Activated CD8-positive, alpha-beta memory T cell treated with anti-CD3 and anti-CD28 coated beads, Interleukin-2, amount 50 U/mL, for 48 hours (primary cell): ENCODE measurements at regions not wholly inside any gene's neighbourhood (a gene's known extent, or its start where the extent isn't known, plus 50 kb on each side); places are given as distances from the start of the nearest gene placed in this dataset.

Experiments used
- DNase-seq: peaks from one replicate; pipeline ENCODE4 v3.0.0-alpha.2; 2020

DNA sequence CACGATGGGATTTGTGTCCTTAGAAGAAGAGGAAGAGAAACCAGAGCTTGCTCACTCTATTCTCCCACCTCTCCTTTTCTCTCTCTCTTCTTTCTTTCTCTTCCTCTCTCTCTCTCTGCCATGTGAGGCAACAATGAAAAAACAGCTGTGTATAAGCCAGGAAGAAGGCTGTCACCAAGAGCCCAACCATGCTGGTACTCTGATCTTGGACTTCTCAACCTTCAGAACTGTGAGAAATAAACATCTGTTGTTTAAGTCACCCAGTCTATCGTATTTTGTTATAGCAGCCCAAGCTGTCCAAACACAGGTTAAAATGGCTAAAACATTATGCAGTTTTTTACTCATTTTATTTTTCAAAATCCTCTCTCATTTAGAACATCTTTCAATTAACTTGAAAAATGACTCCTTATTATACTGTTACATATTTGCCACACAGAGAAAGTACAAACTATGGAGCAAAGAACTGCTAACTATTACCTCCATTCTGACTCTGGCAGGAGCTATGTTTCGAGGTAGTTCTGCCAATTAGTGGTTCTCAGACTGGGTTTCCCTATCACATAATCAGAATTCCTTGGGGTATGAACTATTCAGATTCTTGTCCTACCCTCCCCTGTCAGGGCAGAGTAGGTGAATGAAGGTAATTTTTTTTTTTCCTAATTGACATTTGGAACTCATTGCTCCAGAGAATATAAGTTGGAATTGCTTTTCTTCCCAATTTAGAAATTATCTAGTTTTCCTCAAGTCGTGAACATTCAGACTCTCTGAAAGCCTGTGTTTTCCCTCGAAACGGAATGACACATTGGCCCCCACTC is 434.6 kb downstream of the ENC1 start:
- no peak for DNase-seq

DNA sequence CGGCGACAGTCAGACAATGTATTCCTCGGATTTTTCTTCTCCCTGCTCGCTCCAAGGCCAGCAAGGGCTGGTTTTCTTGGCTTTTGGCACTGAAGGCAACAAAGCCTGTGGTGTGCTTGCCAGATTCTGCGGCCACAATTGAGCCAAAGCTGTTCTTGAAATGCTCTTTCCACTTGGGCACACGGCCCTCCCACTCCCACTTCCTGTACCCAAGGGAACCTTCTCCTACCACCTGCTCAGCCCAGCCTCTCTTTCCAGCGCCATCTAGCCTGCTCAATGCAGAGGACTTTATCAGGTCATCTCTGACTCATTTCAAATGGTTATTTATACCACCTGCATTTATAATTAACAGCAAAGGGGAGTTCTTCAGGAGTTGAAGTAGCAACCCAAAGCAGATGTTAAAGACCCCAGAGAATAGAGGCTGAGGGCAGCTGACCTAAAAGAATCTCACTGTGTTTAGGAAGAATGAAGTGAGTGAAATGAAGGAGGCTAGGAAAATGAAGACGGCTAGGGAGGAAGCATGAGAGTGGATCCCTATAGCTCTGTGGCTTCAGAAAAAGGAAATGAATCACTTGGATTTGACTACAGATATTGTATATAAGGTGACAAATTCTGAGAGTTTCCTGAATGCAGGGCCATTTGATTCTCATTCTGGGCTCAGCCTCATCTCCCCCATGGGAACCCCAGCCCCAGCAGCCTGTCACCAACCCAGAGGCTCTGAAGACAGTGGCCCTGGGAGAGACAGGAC is 439.0 kb downstream of the ENC1 start:
- no peak for DNase-seq

DNA sequence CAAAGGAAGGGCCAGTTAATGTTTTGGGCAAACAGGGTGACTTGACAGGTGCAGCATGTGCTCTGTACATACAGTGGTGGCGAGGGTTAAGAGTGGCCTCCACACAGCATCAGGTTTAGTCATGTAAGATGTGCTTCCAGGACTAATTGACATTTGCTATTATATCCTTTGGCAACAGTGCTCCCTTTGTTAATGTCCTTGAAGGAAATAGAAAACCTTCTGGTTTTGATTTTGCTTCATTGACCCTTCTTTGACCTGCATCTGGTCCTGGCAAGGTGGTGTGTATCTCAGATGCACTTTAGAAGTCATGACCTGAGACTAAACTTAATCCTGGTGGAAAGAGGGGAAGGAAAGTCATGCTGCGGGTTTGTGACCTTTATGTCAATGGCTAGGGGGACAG is 440.0 kb downstream of the ENC1 start:
- DNase-seq = no peak

DNA sequence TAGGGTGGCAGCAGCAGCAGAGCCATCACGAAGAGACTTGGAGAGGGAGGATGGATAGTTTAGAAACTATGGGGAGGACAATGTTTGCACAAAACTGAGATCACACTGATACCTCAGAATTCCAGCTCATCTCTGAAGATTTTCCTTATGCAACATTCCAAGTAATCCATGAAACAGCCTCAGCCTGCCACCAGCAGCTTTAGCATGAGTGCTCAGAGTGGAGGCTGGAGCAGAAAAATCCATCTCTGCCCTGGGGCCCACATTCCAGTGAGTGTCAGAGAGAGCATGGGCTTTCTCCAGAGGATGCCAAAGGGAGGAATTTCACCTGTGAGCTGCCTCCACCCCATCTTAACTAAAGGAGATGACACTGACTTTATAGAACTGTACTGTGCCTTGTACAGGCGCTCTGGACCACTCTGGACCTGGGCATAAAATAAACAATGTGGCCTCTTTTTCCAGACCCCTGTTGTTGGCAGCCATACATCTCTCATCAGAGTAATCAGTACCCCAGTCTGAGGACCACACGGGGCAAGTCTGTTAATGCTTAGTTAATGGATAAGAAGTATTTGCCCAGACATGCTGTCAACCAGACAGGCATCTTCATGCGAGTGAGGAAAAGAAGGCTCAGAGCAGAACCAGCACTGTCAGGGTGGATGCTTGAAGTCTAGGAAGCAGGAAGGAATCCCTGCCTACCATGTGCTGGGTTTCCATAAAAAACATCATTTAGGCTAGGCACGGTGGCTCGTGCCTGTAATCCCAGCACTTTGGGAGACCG is 440.9 kb downstream of the ENC1 start:
- DNase-seq = no peak

DNA sequence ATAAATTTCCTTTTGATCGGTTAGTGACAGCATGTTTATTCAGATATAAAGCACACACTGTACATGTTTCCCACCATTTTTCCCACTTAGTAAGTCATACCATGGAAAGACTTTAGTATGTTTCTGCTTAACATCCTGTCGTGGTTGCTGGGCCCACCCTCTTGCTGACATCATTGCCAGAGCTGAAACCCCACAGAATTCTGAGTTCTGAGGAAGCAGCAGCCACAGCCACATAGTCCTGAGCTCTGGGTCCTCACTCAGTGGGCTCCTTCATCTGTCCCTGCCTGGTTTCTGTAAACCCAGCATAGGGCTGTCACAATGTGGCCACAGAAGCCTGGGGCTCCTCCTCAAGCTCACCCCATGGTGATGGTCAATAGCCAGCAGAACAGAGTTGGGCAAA is 441.5 kb downstream of the ENC1 start:
- DNase-seq = no peak

DNA sequence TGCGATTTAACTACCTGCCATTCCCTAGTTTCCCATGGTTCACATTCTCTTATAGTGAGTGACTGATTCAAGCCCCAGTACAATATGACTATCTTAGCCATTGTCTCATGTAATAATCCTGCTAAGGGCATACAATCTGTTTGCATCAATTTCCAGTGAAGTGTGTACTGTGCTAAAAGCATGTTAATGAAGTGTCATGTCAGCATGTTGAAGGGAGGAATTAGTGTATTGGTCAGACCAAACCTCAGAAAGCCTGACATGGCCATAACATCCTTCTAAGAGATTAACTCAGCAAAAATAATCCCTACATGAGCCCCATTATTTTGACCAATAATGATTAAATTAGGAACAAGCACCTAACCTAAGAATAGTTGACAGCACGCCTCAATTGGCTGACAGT is 442.4 kb downstream of the ENC1 start:
- no peak for DNase-seq

DNA sequence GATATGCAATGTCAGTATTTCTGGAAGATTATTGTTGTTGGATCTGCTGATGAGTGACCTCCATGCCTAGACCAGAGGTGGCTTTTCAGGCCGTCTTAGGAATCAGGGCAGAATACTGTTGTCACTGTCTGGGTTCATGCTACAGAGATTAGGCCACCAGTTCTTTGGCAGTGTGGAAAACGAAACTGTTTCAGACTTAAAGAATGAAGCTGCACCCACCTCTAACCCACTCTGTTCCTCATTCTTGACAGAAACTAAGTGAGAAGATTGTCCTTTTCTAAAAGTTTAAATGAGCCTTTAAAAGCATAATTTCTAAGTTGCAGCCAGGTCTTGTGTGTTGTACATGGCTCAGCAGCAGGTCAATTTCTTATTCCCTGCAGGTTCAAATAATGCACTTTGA is 444.3 kb downstream of the ENC1 start:
- no peak for DNase-seq

DNA sequence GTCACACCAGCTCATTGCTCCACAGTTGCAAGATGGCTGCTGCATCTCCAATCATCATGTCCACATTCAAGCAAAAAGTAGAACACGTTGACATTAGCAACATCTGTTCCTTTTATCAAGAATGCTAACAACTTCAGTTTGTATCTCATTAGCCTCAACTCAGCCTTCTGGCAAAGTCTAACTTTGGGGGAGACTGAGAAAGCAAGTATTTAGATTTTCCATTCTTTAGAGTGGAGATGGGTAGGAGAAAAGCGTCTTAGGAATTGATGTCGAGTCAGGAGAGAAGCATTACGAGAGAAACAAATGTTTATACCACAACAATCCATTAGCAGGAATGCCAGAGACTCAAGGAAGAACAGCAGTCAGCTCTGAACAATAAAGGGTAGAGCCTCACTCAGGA is 446.3 kb downstream of the ENC1 start:
- DNase-seq = no peak

DNA sequence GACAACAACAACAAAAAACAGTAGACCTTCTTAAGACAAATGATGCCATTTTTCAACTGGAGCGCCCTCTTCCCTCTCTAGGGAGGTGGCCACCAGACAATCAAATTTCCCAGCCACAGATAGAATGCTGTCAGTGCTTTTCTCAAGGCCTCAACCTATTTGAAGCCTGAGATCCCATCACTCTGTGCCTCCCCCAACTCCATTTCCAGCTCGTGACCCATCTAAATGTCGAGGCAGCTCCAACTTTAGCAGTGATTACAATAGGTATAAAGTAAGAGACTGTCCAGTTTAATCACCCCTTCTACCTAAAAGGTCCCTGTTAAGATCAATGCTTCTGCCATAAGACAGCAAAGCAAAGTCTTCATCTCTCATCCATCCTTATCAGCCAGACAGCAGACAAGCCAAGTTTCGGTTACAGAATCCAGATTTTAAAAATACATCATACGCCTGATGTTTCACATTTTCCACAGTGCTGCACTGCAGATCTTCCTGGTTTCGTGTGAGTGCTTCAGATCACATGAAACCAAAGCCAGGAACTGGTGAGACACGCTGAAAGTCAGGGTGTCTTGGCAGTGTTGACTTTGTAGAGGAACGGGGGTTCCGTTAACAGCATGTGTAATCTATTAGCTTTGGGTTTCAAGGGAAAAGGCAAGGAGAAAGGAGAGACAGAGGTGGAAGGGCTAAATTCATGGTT is 447.8 kb downstream of the ENC1 start:
- DNase-seq = no peak

DNA sequence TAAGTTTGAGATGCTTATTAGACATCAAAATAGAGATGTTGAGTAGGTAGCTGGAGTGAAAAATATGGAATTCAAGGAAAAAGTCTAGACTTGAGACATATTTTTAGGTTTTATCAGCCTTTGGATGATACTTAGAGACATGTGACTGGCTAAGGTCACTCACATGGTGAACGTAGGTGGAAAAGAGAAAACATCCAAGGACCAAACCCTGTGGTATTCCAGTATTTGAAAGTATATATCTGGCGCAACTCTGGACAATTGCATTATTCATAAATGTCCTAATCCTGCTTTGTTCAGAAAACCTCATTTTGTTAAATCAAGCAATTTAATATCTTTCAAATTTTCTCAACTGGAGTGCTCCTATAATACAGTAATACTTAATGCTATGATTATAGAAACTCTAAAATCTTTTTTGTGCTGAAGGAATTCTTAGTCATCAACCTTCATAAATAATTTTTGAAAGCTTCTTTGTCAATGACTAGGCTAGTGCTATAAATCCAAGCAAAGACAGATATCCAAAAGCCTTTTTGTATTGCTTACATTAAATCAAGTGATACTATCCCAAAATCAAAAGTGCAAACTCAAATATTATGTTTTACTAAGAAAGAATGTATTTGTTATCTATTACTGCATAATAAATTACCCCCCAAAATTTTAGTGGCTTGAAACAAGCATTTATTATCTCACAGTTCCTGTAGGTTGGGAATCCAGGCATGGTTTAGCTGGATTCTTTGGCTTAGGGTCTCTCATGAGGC is 452.0 kb downstream of the ENC1 start:
- DNase-seq = no peak

DNA sequence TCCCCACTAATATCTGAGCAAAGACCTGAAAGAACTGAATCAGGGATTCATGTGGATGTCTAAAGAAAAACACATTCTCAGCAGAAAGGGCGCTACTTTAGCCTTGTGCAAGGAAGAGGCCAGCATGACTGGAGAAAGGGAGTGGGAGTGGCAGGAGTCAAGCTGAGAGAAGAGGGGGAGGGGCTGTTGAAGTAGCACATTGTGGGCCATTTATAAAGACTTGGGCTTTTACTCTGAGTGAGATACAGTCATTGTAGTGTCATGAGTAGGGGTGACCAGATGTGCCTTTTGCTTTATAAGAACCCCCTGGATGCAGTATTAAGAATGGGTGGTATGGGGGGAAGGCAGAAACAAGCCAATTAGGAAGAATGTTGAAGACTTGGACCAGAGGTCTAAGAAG is 452.8 kb downstream of the ENC1 start:
- DNase-seq = no peak

DNA sequence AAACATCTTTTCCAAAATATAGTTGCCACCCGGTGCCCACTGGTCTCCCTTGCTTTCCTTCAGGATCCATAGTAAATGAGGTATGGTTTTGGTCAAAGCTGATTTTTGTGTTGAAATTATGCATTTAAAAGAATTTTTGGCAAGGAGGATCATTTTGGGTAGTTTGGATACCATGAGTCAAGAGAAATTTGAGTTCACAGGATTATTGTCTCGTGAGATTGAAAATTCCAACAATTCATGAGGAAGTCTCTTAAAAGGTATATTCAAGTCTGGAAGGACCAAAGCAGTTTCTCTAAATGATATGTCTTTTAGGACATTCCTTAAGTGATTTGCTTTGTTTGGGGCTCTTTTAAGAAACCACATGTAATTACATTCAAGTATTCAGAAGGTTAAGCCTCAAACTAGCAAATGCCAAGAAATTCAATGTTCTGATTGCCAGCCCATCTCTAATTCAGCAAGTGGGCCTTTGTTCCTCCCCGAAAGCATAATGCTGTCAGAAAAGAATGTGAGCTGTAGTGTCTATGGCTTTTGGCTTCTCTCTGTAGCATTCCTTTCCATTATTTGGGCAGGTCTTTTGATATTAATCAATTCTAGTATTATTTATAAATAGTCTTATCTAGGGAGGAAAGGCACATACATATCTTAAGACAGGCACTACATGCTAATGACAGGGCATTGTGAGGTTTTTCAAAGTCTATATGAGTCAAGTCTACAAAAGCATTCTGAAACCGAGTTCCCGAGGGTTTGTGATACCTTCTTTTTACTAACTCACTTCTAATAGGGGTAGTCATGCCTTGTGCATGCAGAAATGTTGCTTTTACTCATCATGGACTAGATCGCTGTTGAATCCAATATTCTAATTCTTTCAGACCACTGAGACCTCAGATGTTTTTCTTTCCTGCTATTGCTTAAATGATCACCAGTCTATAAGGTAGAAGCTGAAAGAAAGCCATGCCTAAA is 453.9 kb downstream of the ENC1 start:
- DNase-seq = no peak

DNA sequence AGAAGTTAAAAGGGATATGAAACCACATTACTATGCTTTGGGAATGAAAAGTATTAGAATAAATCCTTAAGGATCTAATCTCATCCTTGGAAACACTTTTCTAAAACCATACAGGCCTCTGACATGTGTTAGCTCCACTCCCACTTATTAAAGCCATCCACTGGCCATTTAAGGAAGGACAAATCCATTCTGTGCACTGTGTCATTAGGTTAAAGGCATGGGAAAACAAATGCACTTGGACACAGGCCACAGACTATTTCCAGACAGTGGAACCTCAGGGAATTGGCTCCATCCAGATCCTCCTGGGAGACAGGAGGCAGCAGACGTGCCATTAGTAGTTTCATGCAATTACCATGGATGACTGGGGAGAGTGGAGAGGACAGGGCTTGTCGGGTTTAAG is 454.9 kb downstream of the ENC1 start:
- no peak for DNase-seq

DNA sequence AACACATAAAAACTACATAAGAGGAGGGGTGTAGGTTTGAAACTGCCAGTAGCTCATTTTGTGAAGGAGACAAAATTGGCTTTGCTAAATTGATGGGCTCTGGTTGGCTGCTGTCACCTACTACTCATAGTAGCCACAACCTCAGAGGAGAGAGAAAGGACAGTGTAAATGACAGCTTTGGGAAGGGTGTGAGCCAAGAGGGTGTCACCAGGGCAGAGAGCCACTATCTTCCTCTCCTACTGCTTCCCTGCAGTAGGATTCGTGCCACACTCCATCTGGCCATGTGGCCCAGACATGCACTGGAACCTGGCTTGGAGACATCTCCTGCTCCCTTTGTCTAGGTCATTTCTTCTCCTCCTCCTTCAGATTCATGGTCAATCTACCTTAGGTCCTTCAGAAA is 455.9 kb downstream of the ENC1 start:
- DNase-seq = no peak

DNA sequence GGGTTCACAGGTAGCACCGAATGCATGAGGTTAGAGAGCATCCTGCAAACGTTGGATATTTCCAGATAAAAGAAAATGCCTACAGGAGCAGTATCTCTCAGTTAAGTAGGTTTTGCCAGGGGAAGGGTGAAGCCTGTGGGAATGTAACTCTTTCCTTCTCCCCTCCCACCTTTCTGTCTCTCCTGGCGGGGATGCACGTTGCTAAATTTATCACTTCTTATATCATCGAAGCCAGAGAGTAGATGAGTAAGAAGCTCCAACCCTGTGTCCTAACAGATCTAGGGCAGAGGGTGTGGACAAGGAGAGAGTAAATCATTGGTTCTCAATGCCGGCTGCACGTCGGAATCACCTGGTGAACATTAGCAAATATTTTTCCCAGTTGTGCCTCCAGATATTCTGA is 457.5 kb downstream of the ENC1 start:
- DNase-seq = no peak

DNA sequence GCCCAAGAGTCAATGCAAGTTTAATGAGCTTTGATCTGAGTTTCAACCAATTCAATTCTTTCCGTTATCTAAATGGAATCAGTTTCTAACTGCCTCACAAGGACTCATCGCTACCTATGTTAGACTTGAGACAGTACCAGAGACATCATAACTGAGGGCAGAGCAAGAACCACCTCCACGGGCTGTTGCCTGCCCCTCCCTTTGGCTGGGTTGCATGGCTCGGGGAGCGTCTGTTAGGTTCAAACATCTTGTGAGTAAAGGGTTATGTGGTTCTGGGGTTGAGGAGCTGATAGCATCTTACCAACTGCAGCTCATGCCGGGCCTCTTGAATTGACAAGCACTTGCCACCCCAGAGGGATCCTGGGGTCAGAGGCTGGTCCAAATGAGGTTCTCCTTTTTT is 457.9 kb downstream of the ENC1 start:
- DNase-seq = peak; percentile 56

DNA sequence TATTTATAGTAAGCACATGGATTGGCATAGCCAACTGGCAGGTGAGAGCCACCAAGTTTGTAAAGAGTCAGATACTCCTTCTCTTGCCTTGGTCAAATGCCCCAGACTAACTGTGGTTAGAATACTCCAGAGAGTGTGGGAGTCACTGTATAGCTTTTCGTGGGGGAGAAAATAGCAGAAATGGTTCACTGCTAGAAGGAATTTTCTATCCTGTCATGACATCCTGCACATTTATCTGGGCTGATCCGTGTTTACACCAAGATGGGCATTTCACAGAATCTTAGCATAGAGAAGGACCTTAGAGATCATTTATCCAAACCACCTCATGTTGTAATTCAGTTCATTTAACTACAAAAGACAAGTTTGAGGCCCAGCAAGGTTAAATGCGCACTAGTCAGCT is 460.8 kb downstream of the ENC1 start:
- no peak for DNase-seq

DNA sequence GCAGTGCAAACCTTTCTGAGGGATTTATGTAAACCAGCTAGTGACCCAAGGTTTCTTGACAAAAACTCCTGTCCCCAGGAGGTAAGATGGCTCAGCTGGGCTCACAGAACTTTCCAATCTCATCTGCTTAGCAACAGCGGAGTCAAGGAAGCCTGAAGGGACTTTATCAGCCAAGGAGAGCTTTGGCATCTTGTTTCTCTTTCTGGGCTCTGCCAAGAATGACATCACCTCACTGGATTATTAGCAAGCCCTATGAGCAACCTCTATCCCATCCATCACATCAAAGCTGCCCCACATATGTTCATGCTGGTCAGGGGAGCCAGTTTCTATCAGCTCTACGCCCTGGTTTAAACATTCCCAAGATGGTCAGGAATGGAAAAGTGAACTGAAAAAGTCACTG is 461.3 kb downstream of the ENC1 start:
- no peak for DNase-seq

DNA sequence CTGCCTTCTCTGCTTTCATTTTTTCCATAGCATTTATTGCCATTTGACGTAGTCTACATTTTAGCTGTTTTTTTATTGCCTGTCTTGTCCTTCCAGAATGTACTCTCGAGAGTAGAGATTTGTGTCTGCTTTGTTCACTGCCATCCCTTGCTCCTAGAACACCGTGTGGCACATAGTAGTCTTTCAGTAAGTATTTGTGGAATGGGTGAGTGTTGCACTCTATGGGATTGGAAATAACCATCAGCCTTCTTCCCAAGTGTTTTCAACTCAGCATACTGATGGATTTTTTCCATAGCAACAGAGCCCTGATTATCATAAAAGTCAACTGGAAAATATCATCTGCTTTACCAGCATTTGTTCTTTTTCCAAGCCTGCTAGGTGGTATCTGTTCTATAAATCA is 462.6 kb downstream of the ENC1 start:
- DNase-seq = no peak

DNA sequence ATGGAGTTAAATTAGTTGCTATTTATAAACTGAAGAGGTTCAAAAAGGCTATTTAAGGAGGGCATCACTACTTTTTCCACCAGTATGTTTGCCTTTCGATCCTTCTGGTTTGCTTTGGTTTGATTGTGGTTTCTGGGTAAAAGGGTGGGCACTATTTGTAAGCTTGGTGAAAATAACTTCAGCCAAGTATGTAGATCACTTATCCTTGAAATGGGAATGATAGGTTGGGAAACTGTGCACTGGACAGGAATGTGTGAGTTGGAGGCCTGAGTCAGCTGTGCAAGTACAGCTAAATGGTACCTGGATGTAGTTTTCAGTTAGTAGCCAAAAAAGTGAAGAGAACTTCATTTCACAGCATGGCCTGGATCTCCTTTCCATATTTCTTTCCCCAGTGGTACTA is 466.2 kb downstream of the ENC1 start:
- DNase-seq = no peak

DNA sequence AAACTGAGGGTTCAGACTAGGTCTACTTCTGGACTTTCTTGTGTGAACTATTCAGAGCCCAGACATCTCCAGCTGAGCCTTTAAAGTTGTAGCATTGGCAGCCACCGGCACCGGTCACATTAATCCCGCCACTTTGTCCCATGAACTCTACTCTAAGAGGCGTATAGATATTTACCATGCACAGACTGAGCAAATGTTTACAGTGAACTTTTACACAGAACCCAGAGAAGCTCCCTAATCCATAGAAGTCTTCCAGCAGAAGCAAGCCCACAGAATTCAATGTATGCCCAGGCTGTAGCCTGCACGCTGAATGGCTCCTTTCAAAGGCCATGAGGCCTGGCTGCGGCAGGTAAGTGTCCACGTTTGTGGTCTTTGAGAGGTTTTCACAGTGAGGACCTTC is 466.9 kb downstream of the ENC1 start:
- no peak for DNase-seq
